Activated T-cell treated with anti-CD3 and anti-CD28 coated beads, Interleukin-2, amount 50 U/mL, for 24 hours (primary cell): ENCODE measurements at regions not wholly inside any gene's neighbourhood (a gene's known extent, or its start where the extent isn't known, plus 50 kb on each side); places are given as distances from the start of the nearest gene placed in this dataset.

ENCODE experiments used
- DNase-seq: peaks from one replicate; pipeline ENCODE4 v3.0.0-alpha.2; 2020
- H3K27ac Mint-ChIP-seq: 2 replicates; pipeline ENCODE4 v1.8.0; 2020; ENCODE audit warnings: mild to moderate bottlenecking, mixed read lengths
- H3K27me3 Mint-ChIP-seq: 2 replicates; pipeline ENCODE4 v1.8.0; 2020; ENCODE audit warnings: mixed read lengths
- H3K36me3 Mint-ChIP-seq: 2 replicates; pipeline ENCODE4 v1.8.0; 2020; ENCODE audit warnings: low read depth, mixed read lengths
- H3K4me1 Mint-ChIP-seq: 2 replicates; pipeline ENCODE4 v1.8.0; 2020; ENCODE audit warnings: low read depth, mixed read lengths
- H3K4me3 Mint-ChIP-seq: 2 replicates; pipeline ENCODE4 v1.8.0; 2020; ENCODE audit warnings: mild to moderate bottlenecking, moderate library complexity, mixed read lengths
- H3K9me3 Mint-ChIP-seq: 2 replicates; pipeline ENCODE4 v1.8.0; 2020; ENCODE audit warnings: mixed read lengths

- Mint-ChIP-seq H3K4me1 (no peaks in the 10 kb centered on the region), H3K4me3 (no peak overlapping the region), H3K9me3 (no peaks in the 10 kb centered on the region)
These were observed 294.1 kb upstream of the SNX7 start for GRCh38 chr1:98367426-98367825.

GRCh38 chr1:98366343-98366742, 295.2 kb upstream of the SNX7 start:
- no peak for DNase-seq
- Mint-ChIP-seq H3K36me3 (no peaks in the 10 kb centered on the region), H3K9me3 (no peaks in the 10 kb centered on the region), H3K27me3 (no peaks in the 10 kb centered on the region), H3K4me1 (no peaks in the 10 kb centered on the region), H3K4me3 (no peak overlapping the region), H3K27ac (no peak overlapping the region)

More at GRCh38 chr1:98367426-98367825, 294.1 kb upstream of the SNX7 start:
- Mint-ChIP-seq H3K27me3 (no peaks in the 10 kb centered on the region), H3K36me3 (no peaks in the 10 kb centered on the region), H3K27ac (no peak overlapping the region)
- DNase-seq = no peak

- no peaks in the 10 kb centered on the region for H3K36me3 Mint-ChIP-seq
- H3K27me3 Mint-ChIP-seq = no peaks in the 10 kb centered on the region
- no peak overlapping the region for H3K4me3 Mint-ChIP-seq
- no peak for DNase-seq
- H3K27ac Mint-ChIP-seq = no peak overlapping the region
- no peaks in the 10 kb centered on the region for H3K9me3 Mint-ChIP-seq
- no peaks in the 10 kb centered on the region for H3K4me1 Mint-ChIP-seq
These were observed 297.0 kb upstream of the SNX7 start for GRCh38 chr1:98364544-98364943.

- Mint-ChIP-seq H3K4me3 (no peak overlapping the region), H3K27ac (no peak overlapping the region), H3K36me3 (no peaks in the 10 kb centered on the region), H3K27me3 (no peaks in the 10 kb centered on the region), H3K9me3 (no peaks in the 10 kb centered on the region), H3K4me1 (no peaks in the 10 kb centered on the region)
- no peak for DNase-seq
These were observed 300.7 kb upstream of the SNX7 start for GRCh38 chr1:98360864-98361263.

GRCh38 chr1:98355656-98356383, 305.7 kb upstream of the SNX7 start:
- Mint-ChIP-seq H3K27ac (no peak overlapping the region), H3K36me3 (no peaks in the 10 kb centered on the region), H3K4me3 (no peak overlapping the region), H3K4me1 (peaks cover 4% of the 10 kb centered on the region), H3K27me3 (no peaks in the 10 kb centered on the region), H3K9me3 (no peaks in the 10 kb centered on the region)
- DNase-seq = no peak

GRCh38 chr1:98352378-98352777, 309.1 kb upstream of the SNX7 start:
- no peak overlapping the region for H3K4me3 Mint-ChIP-seq
- peaks cover 4% of the 10 kb centered on the region for H3K4me1 Mint-ChIP-seq
- no peaks in the 10 kb centered on the region for H3K36me3 Mint-ChIP-seq
- no peaks in the 10 kb centered on the region for H3K9me3 Mint-ChIP-seq
- no peak overlapping the region for H3K27ac Mint-ChIP-seq
- DNase-seq = no peak
- H3K27me3 Mint-ChIP-seq = no peaks in the 10 kb centered on the region

- DNase-seq = no peak
- Mint-ChIP-seq H3K27me3 (no peaks in the 10 kb centered on the region), H3K36me3 (no peaks in the 10 kb centered on the region), H3K27ac (no peak overlapping the region), H3K9me3 (no peaks in the 10 kb centered on the region), H3K4me1 (peaks cover 4% of the 10 kb centered on the region), H3K4me3 (no peak overlapping the region)
These were observed 310.0 kb upstream of the SNX7 start for GRCh38 chr1:98351561-98351960.

- no peaks in the 10 kb centered on the region for H3K4me1 Mint-ChIP-seq
- no peaks in the 10 kb centered on the region for H3K27me3 Mint-ChIP-seq
- H3K4me3 Mint-ChIP-seq = no peak overlapping the region
These were observed 316.1 kb upstream of the SNX7 start for GRCh38 chr1:98345417-98345816.

GRCh38 chr1:98344731-98345130, 316.8 kb upstream of the SNX7 start:
- H3K4me1 Mint-ChIP-seq = no peaks in the 10 kb centered on the region
- H3K4me3 Mint-ChIP-seq = no peak overlapping the region
- no peak overlapping the region for H3K27ac Mint-ChIP-seq

More at GRCh38 chr1:98345417-98345816, 316.1 kb upstream of the SNX7 start:
- no peak for DNase-seq
- Mint-ChIP-seq H3K27ac (no peak overlapping the region), H3K9me3 (no peaks in the 10 kb centered on the region), H3K36me3 (no peaks in the 10 kb centered on the region)

GRCh38 chr1:98342566-98342965, 319.0 kb upstream of the SNX7 start:
- Mint-ChIP-seq H3K27me3 (no peaks in the 10 kb centered on the region), H3K27ac (no peak overlapping the region), H3K4me1 (no peaks in the 10 kb centered on the region), H3K4me3 (no peak overlapping the region), H3K36me3 (no peaks in the 10 kb centered on the region), H3K9me3 (no peaks in the 10 kb centered on the region)
- DNase-seq = no peak

More at GRCh38 chr1:98344731-98345130, 316.8 kb upstream of the SNX7 start:
- DNase-seq = no peak
- no peaks in the 10 kb centered on the region for H3K9me3 Mint-ChIP-seq
- H3K36me3 Mint-ChIP-seq = no peaks in the 10 kb centered on the region
- H3K27me3 Mint-ChIP-seq = no peaks in the 10 kb centered on the region

GRCh38 chr1:98340511-98340910, 321.0 kb upstream of the SNX7 start:
- no peaks in the 10 kb centered on the region for H3K36me3 Mint-ChIP-seq

GRCh38 chr1:98336472-98337083, 324.9 kb upstream of the SNX7 start:
- Mint-ChIP-seq H3K27ac (no peak overlapping the region), H3K27me3 (no peaks in the 10 kb centered on the region), H3K4me3 (no peak overlapping the region), H3K4me1 (no peaks in the 10 kb centered on the region), H3K9me3 (no peaks in the 10 kb centered on the region), H3K36me3 (no peaks in the 10 kb centered on the region)
- no peak for DNase-seq

More at GRCh38 chr1:98340511-98340910, 321.0 kb upstream of the SNX7 start:
- no peaks in the 10 kb centered on the region for H3K4me1 Mint-ChIP-seq
- no peak for DNase-seq
- no peaks in the 10 kb centered on the region for H3K9me3 Mint-ChIP-seq
- H3K27me3 Mint-ChIP-seq = no peaks in the 10 kb centered on the region
- no peak overlapping the region for H3K27ac Mint-ChIP-seq
- H3K4me3 Mint-ChIP-seq = no peak overlapping the region

- Mint-ChIP-seq H3K27me3 (no peaks in the 10 kb centered on the region), H3K9me3 (no peaks in the 10 kb centered on the region), H3K27ac (no peak overlapping the region), H3K36me3 (no peaks in the 10 kb centered on the region), H3K4me3 (no peak overlapping the region), H3K4me1 (no peaks in the 10 kb centered on the region)
- no peak for DNase-seq
These were observed 327.6 kb upstream of the SNX7 start for GRCh38 chr1:98333936-98334335.

- Mint-ChIP-seq H3K36me3 (no peaks in the 10 kb centered on the region), H3K4me1 (no peaks in the 10 kb centered on the region), H3K9me3 (no peaks in the 10 kb centered on the region), H3K27me3 (no peaks in the 10 kb centered on the region), H3K4me3 (no peak overlapping the region), H3K27ac (no peak overlapping the region)
- DNase-seq = no peak
These were observed 328.1 kb upstream of the SNX7 start for GRCh38 chr1:98333406-98333805.

- H3K27ac Mint-ChIP-seq = no peak overlapping the region
- no peaks in the 10 kb centered on the region for H3K9me3 Mint-ChIP-seq
- no peaks in the 10 kb centered on the region for H3K27me3 Mint-ChIP-seq
- no peaks in the 10 kb centered on the region for H3K36me3 Mint-ChIP-seq
- H3K4me1 Mint-ChIP-seq = no peaks in the 10 kb centered on the region
- H3K4me3 Mint-ChIP-seq = no peak overlapping the region
- DNase-seq = no peak
These were observed 329.7 kb upstream of the SNX7 start for GRCh38 chr1:98331718-98332311.
